ENCODE measurements at regions not wholly inside any gene's neighbourhood (a gene's known extent, or its start where the extent isn't known, plus 50 kb on each side); places are given as distances from the start of the nearest gene placed in this dataset.

DNA sequence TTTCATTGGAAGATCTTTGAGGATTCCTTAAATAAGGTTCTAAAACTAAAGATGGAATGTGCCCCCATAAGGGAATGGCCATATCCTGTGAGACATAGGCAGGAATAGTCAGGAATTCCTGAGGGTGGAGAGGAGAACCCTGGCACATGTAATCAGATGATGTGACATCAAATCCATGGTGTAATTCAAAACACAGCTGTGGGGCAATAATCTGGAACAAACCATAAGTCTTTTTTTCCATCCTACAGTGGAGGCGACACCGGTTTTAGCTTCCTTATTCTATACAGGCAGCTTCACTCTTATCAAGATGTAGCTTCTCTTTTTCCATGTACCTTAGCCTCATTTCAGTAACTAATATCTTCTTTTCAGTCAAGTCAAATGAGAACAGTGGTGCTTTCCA lies 133.6 kb upstream of the CITED2 start:
- DNase-seq (ENCODE audit: low read depth): no peak
- no peak overlapping the region for H3K4me3 ChIP-seq (ENCODE audit: low read depth, low read length)
- TF ChIP-seq CTCF (IDR thresholded peaks at IDR 0.05; ENCODE audit: low read depth, low read length, missing control alignments): no peak
- in situ Hi-C loops (cut with HindIII; ENCODE audit: low sequenced_read_pairs): no loop called here

GRCh38 chr6:139500977-139501376 lies 126.5 kb upstream of the CITED2 start:
- TF ChIP-seq CTCF (IDR thresholded peaks at IDR 0.05; ENCODE audit: low read depth, low read length, missing control alignments): no peak
- in situ Hi-C loops (cut with HindIII; ENCODE audit: low sequenced_read_pairs): no loop called here
- DNase-seq (ENCODE audit: low read depth): no peak
- H3K4me3 ChIP-seq (ENCODE audit: low read depth, low read length): no peak overlapping the region

GRCh38 chr6:139498715-139499114 lies 124.3 kb upstream of the CITED2 start:
- in situ Hi-C loops (cut with HindIII; ENCODE audit: low sequenced_read_pairs): no loop called here
- no peak for DNase-seq (ENCODE audit: low read depth)
- H3K4me3 ChIP-seq (ENCODE audit: low read depth, low read length): no peak overlapping the region
- TF ChIP-seq CTCF (IDR thresholded peaks at IDR 0.05; ENCODE audit: low read depth, low read length, missing control alignments): no peak

- in situ Hi-C loops (cut with HindIII; ENCODE audit: low sequenced_read_pairs): no loop called here
- no peak for TF ChIP-seq CTCF (IDR thresholded peaks at IDR 0.05; ENCODE audit: low read depth, low read length, missing control alignments)
Measured at GRCh38 chr6:139497345-139497961, 123.0 kb upstream of the CITED2 start.

DNA sequence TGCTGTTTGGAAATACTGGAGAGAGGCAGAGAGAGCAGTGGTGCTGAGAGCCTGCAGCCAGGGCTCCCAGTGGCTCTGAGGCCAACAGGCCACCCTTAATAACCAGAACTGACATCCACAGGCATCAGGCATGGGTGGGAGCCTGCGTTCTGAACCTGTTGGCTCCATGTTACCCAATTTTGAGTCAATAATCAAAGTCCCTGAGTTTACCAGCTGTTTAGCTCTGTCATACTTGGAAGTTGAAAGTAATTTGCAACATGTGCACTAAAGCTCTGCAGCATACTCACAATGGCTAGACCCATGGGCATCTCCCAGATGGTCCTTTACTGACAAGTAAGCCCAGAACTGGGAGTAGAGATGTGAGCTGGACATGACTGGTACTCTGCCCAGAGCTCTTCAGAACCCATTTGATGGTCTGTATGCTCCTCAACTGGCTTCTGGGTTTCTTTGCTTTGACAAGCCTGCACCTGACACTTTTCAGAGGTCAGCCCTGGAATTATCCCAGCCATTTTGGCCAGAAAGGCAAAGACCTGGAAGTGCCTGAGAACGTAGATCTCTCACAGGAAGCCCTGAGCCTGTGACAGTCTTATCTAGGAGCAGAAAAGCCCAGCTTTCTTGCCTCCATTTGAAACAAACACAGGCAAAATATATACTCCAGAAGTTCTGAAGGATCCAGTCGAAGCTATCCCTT lies 122.4 kb upstream of the CITED2 start:
- no peak overlapping the region for H3K4me3 ChIP-seq (ENCODE audit: low read depth, low read length)
- TF ChIP-seq CTCF (IDR thresholded peaks at IDR 0.05; ENCODE audit: low read depth, low read length, missing control alignments): no peak
- in situ Hi-C loops (cut with HindIII; ENCODE audit: low sequenced_read_pairs): no loop called here
- no peak for DNase-seq (ENCODE audit: low read depth)

More at GRCh38 chr6:139497345-139497961, 123.0 kb upstream of the CITED2 start:
- DNase-seq (ENCODE audit: low read depth): no peak
- H3K4me3 ChIP-seq (ENCODE audit: low read depth, low read length): no peak overlapping the region

- in situ Hi-C loops (cut with HindIII; ENCODE audit: low sequenced_read_pairs): no loop called here
- no peak overlapping the region for H3K4me3 ChIP-seq (ENCODE audit: low read depth, low read length)
- no peak for DNase-seq (ENCODE audit: low read depth)
- no peak for TF ChIP-seq CTCF (IDR thresholded peaks at IDR 0.05; ENCODE audit: low read depth, low read length, missing control alignments)
Measured at GRCh38 chr6:139494376-139494990, 120.0 kb upstream of the CITED2 start.
